ENCODE measurements at regions not wholly inside any gene's neighbourhood (a gene's known extent, or its start where the extent isn't known, plus 50 kb on each side); places are given as distances from the start of the nearest gene placed in this dataset.

DNA sequence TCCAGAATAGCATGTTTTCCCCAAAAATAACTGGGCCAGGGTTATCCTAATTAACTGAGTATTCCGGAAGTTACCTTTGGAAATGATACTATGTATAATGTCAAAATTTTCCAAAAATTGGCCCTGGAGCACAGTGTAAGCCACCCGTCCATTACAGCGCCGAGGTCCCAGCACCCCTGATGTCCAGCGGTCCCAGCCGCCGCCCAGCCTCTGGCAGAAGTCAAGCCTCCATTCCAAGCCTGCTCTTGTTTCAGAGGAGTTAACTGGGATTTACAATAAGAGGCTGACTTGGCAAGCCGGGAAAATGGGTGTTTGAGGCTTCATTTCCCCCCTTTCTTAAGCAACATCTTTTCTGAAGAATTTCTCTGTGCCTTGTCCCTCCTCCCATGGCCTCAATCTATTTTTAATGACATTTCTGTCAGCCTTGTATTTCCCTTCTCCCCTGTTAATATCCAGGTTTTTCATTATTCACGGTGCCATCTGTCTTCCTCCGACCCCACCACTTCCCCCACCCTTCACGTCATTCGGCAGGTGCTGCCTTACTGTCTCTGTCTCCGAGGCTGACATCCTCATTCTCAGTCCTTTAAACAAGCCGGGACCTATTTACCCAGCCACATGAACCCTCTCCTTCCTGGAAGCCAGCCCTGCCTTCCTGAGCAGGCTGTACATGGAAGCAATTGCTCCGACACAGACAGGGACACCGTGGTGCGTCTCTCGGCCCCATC is 490.9 kb downstream of the NPHP4 start:
- TF ChIP-seq, protein P1, sequence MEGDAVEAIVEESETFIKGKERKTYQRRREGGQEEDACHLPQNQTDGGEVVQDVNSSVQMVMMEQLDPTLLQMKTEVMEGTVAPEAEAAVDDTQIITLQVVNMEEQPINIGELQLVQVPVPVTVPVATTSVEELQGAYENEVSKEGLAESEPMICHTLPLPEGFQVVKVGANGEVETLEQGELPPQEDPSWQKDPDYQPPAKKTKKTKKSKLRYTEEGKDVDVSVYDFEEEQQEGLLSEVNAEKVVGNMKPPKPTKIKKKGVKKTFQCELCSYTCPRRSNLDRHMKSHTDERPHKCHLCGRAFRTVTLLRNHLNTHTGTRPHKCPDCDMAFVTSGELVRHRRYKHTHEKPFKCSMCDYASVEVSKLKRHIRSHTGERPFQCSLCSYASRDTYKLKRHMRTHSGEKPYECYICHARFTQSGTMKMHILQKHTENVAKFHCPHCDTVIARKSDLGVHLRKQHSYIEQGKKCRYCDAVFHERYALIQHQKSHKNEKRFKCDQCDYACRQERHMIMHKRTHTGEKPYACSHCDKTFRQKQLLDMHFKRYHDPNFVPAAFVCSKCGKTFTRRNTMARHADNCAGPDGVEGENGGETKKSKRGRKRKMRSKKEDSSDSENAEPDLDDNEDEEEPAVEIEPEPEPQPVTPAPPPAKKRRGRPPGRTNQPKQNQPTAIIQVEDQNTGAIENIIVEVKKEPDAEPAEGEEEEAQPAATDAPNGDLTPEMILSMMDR (IDR thresholded peaks at IDR 0.05; ENCODE audit: low read depth, low read length, poor library complexity, severe bottlenecking), result no peak
- no peak for TF ChIP-seq EZH2phosphoT487 (IDR thresholded peaks at IDR 0.05; ENCODE audit: borderline replicate concordance, low read length)

All from DOHH2 (cell line).